Choroid plexus epithelial cell (primary cell): ENCODE measurements at regions not wholly inside any gene's neighbourhood (a gene's known extent, or its start where the extent isn't known, plus 50 kb on each side); places are given as distances from the start of the nearest gene placed in this dataset.
A peak's percentile ranks its signal among the peaks of the same experiment; 100 is the strongest.

Experiments used
- DNase-seq: peaks from one replicate; pipeline ENCODE4 v3.0.0-alpha.2; 2010; ENCODE audit warnings: low read depth
- H3K4me3 ChIP-seq: 2 replicates; pipeline ENCODE4 v1.5.1; 2011; ENCODE audit warnings: low read depth, mild to moderate bottlenecking, control low read depth, low read length, moderate library complexity
- TF ChIP-seq, protein P1 (sequence below): conservative IDR thresholded peaks from 2 replicates; pipeline ENCODE4 v1.5.1; 2011; ENCODE audit warnings: low read depth, mild to moderate bottlenecking, control low read depth, inconsistent platforms, low read length, moderate library complexity

DNA sequence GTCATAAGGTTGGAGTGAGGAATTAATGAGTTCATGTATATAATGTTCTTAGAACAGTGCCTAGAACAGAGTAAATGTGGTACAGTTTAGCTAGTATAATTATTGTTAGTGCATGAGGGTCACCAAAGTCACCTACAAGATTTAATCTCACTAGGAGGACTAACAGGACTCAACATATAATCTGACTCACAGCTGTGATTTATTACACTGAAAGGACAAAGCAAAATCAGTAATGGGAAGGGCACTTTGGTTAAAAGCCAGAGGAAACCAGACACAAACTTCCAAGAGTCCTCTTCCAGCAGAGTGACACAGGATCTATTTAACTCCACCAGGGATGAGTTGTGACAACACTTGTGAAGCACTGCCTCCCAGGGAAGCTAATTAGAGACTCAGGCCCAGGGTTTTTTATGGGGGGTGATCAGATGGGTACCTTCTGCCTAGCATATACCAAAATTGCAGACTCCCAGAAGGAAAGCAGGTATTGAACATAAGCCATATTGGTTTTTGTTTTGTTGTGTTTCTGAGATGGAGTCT is 341.2 kb upstream of the DACH1 start:
- TF ChIP-seq, protein P1, sequence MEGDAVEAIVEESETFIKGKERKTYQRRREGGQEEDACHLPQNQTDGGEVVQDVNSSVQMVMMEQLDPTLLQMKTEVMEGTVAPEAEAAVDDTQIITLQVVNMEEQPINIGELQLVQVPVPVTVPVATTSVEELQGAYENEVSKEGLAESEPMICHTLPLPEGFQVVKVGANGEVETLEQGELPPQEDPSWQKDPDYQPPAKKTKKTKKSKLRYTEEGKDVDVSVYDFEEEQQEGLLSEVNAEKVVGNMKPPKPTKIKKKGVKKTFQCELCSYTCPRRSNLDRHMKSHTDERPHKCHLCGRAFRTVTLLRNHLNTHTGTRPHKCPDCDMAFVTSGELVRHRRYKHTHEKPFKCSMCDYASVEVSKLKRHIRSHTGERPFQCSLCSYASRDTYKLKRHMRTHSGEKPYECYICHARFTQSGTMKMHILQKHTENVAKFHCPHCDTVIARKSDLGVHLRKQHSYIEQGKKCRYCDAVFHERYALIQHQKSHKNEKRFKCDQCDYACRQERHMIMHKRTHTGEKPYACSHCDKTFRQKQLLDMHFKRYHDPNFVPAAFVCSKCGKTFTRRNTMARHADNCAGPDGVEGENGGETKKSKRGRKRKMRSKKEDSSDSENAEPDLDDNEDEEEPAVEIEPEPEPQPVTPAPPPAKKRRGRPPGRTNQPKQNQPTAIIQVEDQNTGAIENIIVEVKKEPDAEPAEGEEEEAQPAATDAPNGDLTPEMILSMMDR, result no peak
- no peak overlapping the region for H3K4me3 ChIP-seq
- DNase-seq, result no peak

DNA sequence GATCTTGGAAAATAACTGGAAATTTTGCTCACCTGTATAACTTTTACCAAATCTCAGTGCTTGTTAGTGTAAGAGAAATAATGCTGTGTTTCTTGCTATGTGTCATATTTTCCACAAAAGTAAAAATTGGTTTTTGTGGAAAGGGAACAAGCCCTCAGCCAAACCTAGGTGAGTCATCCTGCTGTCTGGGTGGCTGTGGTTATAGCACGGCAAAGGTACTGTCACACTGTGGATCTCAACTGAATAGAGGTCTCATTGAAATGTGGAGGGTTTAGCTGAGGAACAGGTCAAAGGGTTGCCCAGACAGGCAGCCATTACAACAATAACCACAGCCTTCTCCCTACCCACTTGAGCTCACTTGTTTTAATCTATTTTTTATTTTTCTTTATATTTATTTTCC is 338.8 kb upstream of the DACH1 start:
- no peak overlapping the region for H3K4me3 ChIP-seq
- TF ChIP-seq, protein P1, result no peak
- DNase-seq, result peak; percentile 8

DNA sequence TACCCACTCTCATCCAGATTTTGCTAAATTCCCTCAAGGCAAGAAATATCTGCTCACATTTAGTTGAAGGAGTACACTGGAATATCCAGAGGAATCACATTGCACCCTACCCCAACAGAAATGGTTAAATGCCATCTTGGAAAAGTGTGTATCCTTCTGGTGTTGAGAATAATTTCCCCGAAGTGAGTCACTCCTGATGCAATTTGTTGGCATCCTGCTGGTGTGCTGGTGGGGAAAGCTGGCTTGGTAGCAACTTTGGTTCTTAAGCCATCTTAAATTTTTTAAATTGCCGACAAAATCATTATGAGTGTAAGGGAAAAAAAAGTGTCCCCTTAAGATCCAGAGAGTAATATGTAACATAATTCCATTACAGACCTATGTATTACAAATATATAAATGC is 337.3 kb upstream of the DACH1 start:
- H3K4me3 ChIP-seq, result no peak overlapping the region
- TF ChIP-seq, protein P1, result no peak
- DNase-seq, result peak; percentile 53

DNA sequence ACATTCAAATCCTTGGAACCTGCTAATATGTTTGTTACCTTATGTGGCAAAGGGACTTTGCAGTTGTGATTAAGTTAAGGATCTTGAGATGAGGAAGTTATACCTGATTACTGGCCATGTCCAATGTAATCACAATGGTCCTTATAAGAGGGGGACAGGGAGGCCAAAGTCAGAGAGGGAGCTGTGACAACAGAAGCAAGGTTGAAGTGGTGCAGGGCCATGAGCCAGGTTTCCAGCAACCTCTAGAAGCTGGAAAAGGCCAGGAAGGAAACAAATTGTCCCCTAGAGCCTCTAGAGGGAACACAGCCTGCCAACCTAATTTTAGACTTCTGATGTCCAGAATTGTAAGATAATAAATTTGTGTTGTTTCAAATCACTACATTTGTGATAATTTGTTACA is 334.7 kb upstream of the DACH1 start:
- TF ChIP-seq, protein P1, result no peak
- DNase-seq, result no peak
- no peak overlapping the region for H3K4me3 ChIP-seq

DNA sequence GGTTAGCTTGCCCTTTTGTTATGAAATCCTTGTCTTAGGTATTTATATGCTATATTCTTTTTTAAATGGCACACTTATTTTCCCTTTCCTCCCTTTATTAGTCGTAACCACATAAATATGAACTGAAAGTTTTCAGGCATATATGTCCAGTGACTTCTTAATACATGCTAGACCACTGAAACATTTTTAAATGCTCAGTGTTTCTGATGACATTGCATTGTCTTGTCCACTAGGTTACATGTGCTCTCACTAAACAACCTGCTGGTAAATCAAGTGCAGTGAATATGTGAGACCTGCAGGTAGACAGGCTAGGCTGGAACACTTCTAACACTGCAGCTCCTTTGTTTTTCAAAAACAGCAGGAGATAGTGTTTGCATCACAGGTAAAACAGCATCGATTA is 332.6 kb upstream of the DACH1 start:
- no peak overlapping the region for H3K4me3 ChIP-seq
- DNase-seq, result no peak
- TF ChIP-seq, protein P1, result no peak

DNA sequence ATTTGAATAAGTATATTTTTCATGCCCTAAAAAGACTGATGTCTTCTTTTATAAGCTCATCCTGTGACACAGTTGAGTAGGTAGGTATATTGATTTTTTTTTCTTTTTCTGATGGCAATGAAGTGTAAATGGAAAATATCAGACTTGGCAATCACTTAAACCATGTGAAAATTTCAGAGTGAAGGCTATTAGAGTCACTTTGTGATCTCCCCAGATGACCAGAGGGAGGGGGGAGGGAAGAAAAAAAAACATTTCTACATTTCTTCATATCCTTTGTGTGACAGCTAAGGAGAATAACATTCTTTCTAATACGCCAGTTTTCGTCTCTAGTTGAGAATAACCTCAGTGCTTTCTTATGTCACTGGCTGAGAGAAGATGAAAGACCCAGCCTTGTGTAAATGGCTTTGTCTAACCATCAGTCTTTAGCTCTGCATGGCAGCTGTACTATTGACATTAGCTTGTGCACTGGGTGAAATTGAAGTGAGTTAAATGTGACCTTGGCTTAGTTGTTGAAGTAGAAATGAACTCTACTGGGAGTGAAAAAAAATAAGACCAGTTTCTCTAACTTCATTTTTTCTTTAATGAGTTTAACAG is 332.1 kb upstream of the DACH1 start:
- TF ChIP-seq, protein P1, result no peak
- H3K4me3 ChIP-seq, result no peak overlapping the region
- no peak for DNase-seq

DNA sequence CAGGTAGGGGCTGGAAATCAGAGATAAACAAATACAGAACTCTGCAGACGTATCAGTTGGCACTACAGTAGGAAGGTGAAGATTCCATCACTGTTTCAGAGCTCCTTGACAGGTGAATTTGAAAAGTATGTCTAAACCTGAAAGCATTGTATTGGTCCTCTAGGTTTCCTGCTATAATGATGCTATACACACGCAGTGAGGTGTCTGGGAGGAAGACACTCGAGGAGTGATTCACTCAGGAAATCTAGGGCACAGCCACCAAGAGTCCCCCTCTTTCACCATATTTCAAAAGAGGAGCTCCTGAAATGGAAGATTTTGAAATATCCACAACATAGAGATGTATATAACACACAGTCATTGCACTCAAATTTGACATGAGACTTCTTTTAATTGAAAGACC is 331.0 kb upstream of the DACH1 start:
- DNase-seq, result no peak
- no peak overlapping the region for H3K4me3 ChIP-seq
- TF ChIP-seq, protein P1, result no peak
